A549 (cell line): ENCODE measurements at regions not wholly inside any gene's neighbourhood (a gene's known extent, or its start where the extent isn't known, plus 50 kb on each side); places are given as distances from the start of the nearest gene placed in this dataset.

Experiments
- ATAC-seq, 2 experiments: fragments of 200-7000 bp in 1 of 2; fragments of >200 bp in 1 of 2; cut with Nextera tagmentation in 1 of 2; cut with Tn5 transposase in 1 of 2; 3 replicates each; pipeline versions ENCODE4 v1.8.0 to v1.9.1; 2018 to 2020; ENCODE audit warnings: mild to moderate bottlenecking in 1 of 2, moderate library complexity in 1 of 2
- CTCF ChIA-PET: fragments of 300-600 bp; sonication (Branson Sonifier 250); formaldehyde crosslinking; extraction: SDS; loops from one replicate; lab custom pipeline; 2021; ENCODE audit warnings: antibody characterized with exemption, inconsistent platforms; lab: Yijun Ruan, JAX
- POLR2A ChIA-PET: fragments of 350-600 bp; formaldehyde crosslinking; extraction: SDS; loops from one replicate; lab custom pipeline; 2021; ENCODE audit warnings: antibody characterized with exemption, inconsistent platforms; lab: Yijun Ruan, JAX
- DNase-seq, 2 experiments: peaks; one replicate each; pipeline versions ENCODE4 v3.0.0 to v3.0.0-alpha.2; 2011 to 2016; ENCODE audit warnings: low read depth in 1 of 2, low spot score in 1 of 2
- FAIRE-seq: peaks from 2 replicates; lab custom pipeline; 2011; peaks lifted over from hg19 to GRCh38; lab: Jason Lieb, UNC
- H3K27ac ChIP-seq, 2 experiments: fragments of >200 bp; sonication (Bioruptor Twin); formaldehyde crosslinking; 3 replicates each; pipeline ENCODE4 v1.5.1; 2016 to 2017
- H3K4me1 ChIP-seq: fragments of >200 bp; sonication (Bioruptor Twin); formaldehyde crosslinking; 3 replicates; pipeline ENCODE4 v1.6.1; 2016
- H3K4me2 ChIP-seq: fragments of >200 bp; sonication (Bioruptor Twin); formaldehyde crosslinking; 3 replicates; pipeline ENCODE4 v1.6.1; 2016
- H3K4me3 ChIP-seq: fragments of >200 bp; sonication (Bioruptor Twin); formaldehyde crosslinking; 3 replicates; pipeline ENCODE4 v1.5.1; 2016
- H3K9me3 ChIP-seq: fragments of >200 bp; sonication (Bioruptor Twin); formaldehyde crosslinking; 3 replicates; pipeline ENCODE4 v1.6.1; 2016
- BCL3 ChIP-seq: fragments of >200 bp; sonication (Bioruptor Twin); formaldehyde crosslinking; IDR thresholded peaks from 3 replicates; pipeline ENCODE4 v1.6.1; 2016
- CBX2 ChIP-seq: fragments of 200-600 bp; sonication (generic); IDR thresholded peaks from 2 replicates; pipeline ENCODE4 v1.6.1; 2016; ENCODE audit warnings: low read depth, mild to moderate bottlenecking, borderline replicate concordance
- CBX8 ChIP-seq: fragments of 200-600 bp; sonication (generic); IDR thresholded peaks from 2 replicates; pipeline ENCODE4 v1.6.1; 2016
- CEBPB ChIP-seq, 2 experiments: fragments of >200 bp in 1 of 2; sonication (Bioruptor Twin) in 1 of 2; formaldehyde crosslinking in 1 of 2; IDR thresholded peaks; 2 replicates each; pipeline ENCODE4 v1.6.1; 2012 to 2016
- CHD4 ChIP-seq: fragments of 200-600 bp; sonication (generic); IDR thresholded peaks from 2 replicates; pipeline ENCODE4 v1.6.1; 2016; ENCODE audit warnings: antibody characterized with exemption, mild to moderate bottlenecking, borderline replicate concordance
- ESRRA ChIP-seq: fragments of 150-350 bp; IDR thresholded peaks from 2 replicates; pipeline ENCODE4 v1.6.1; 2014; ENCODE audit warnings: mild to moderate bottlenecking, low read length, borderline replicate concordance
- HEYL ChIP-seq: fragments of 250-450 bp; sonication (Bioruptor Pico); IDR thresholded peaks from 2 replicates; pipeline ENCODE4 v1.8.0; 2021; ENCODE audit warnings: mild to moderate bottlenecking, moderate library complexity
- HOXB5 ChIP-seq: fragments of 250-450 bp; sonication (Bioruptor Pico); IDR thresholded peaks from 2 replicates; pipeline ENCODE4 v1.5.0; 2020; ENCODE audit warnings: mild to moderate bottlenecking, moderate library complexity
- JUNB ChIP-seq: fragments of >200 bp; sonication (Bioruptor Twin); formaldehyde crosslinking; IDR thresholded peaks from 2 replicates; pipeline ENCODE4 v1.6.1; 2016
- KDM5A ChIP-seq: fragments of 200-600 bp; sonication (generic); IDR thresholded peaks from 2 replicates; pipeline ENCODE4 v1.6.1; 2016; ENCODE audit warnings: antibody characterized with exemption, mild to moderate bottlenecking
- MAFK ChIP-seq: fragments of 450-650 bp; IDR thresholded peaks from 2 replicates; pipeline ENCODE4 v1.6.1; 2014; ENCODE audit not compliant: partially characterized antibody
- MAZ ChIP-seq: fragments of 150-350 bp; IDR thresholded peaks from 2 replicates; pipeline ENCODE4 v1.6.1; 2014; ENCODE audit warnings: antibody characterized with exemption, low read depth, low read length, borderline replicate concordance
- NFE2L2 ChIP-seq: fragments of 150-350 bp; conservative IDR thresholded peaks from 2 replicates; pipeline ENCODE4 v1.6.1; 2014; ENCODE audit warnings: low read length
- NPAS2 ChIP-seq: fragments of 250-450 bp; sonication (Bioruptor Pico); IDR thresholded peaks from 2 replicates; pipeline ENCODE4 v1.8.0; 2022; ENCODE audit warnings: mild to moderate bottlenecking, moderate library complexity, borderline replicate concordance
- POLR2AphosphoS2 ChIP-seq: conservative IDR thresholded peaks from 2 replicates; pipeline ENCODE4 v1.6.1; 2012; ENCODE audit warnings: low read length, improper control_type of control experiment, inconsistent platforms
- RAD21 ChIP-seq, 2 experiments: fragments of >200 bp in 1 of 2; sonication (Bioruptor Twin) in 1 of 2; formaldehyde crosslinking in 1 of 2; IDR thresholded peaks in 1 of 2; conservative IDR thresholded peaks in 1 of 2; 2 replicates in 1 of 2; 3 replicates in 1 of 2; pipeline ENCODE4 v1.6.1; 2012 to 2018; ENCODE audit warnings: inconsistent platforms in 1 of 2
- ZC3H11A ChIP-seq: fragments of 450-650 bp; IDR thresholded peaks from 2 replicates; pipeline ENCODE4 v1.6.1; 2014; ENCODE audit warnings: antibody characterized with exemption, mild to moderate bottlenecking
- ZSCAN20 ChIP-seq: fragments of 250-450 bp; sonication (Bioruptor Pico); IDR thresholded peaks from 2 replicates; pipeline ENCODE4 v1.8.0; 2022; ENCODE audit warnings: mild to moderate bottlenecking, moderate library complexity
- WGBS: methylation state at CpG from one replicate; pipeline ENCODE4 v1.1.6; 2017; ENCODE audit errors: missing lambda C conversion rate; 5-methylcytosine and 5-hydroxymethylcytosine counted together
- TF ChIP-seq, protein P1 (sequence below): IDR thresholded peaks from 2 replicates; pipeline ENCODE4 v1.6.1; 2012

DNA sequence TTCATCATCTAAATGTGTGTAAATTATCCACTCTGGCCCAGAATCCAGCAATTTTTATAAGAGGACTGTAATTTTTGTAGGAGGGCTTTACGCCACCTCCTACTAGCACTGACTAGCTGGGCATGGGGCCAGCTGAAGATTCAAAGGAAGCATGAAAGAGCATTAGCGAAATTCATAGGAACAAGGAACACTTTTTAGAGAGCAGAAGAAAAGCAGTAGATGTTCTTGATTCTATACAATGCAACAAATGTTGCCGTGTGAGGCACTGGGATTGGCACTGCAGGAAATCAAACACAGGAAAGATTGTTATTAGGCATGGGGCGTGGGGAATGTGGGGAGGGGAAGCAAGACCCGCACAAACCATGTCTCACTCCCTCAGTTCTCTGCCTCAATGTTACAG is 58.4 kb upstream of the PARP1 start:
- ChIA-PET CTCF (no interaction called here), POLR2A (no interaction called here)
- no peak for TF ChIP-seq NFE2L2
- no peak overlapping the region for H3K4me2 ChIP-seq
- ATAC-seq (no peak), DNase-seq (no peak), FAIRE-seq (no peak)
- H3K27ac ChIP-seq: no peak overlapping the region
- peaks cover 12% of the 10 kb centered on the region; the same call in 2 of the 3 replicates for H3K9me3 ChIP-seq
- H3K4me3 ChIP-seq: no peak overlapping the region
- WGBS: 31% methylated on average over 5 of the region's 5 CpGs
- H3K4me1 ChIP-seq: no peaks in the 10 kb centered on the region

DNA sequence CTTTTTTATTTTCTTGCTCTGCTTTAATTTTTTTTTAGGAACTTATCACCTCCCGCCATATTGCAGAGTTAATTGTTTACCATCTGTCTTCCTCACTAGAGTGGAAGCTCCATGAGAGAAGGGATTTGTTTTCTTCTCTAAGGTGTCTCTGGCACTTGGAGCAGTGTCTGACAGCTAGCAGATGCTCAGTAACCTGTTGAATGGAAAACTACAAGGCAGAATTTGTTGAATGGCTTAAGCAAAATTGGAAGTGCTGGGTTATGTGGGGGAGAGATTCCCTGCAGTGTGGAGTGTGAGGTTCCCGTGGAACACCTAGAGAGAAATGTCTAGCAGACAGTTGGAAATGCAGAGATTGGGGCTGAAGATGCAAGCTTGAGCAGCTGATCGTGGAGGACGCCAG is 59.5 kb upstream of the PARP1 start:
- FAIRE-seq: no peak
- no peak overlapping the region for H3K27ac ChIP-seq
- DNase-seq: no peak
- POLR2A ChIA-PET: no interaction called here
- TF ChIP-seq MAZ (no peak), BCL3 (no peak), CBX8 (no peak), RAD21 (conservative IDR thresholded peaks at IDR 0.05 in 1 of 2, IDR thresholded peaks at IDR 0.05 in 1 of 2) (no peak), ZSCAN20 (CRISPR knock-in tag) (no peak)
- TF ChIP-seq, all 56 proteins: peak for 0
- 57% methylated on average over 4 of the region's 4 CpGs for WGBS
- no peak for ATAC-seq
- H3K4me1 ChIP-seq: no peaks in the 10 kb centered on the region
- no peak overlapping the region for H3K4me2 ChIP-seq
- no peak overlapping the region for H3K4me3 ChIP-seq
- CTCF ChIA-PET: no interaction called here
- peaks cover 12% of the 10 kb centered on the region; the same call in 2 of the 3 replicates for H3K9me3 ChIP-seq

DNA sequence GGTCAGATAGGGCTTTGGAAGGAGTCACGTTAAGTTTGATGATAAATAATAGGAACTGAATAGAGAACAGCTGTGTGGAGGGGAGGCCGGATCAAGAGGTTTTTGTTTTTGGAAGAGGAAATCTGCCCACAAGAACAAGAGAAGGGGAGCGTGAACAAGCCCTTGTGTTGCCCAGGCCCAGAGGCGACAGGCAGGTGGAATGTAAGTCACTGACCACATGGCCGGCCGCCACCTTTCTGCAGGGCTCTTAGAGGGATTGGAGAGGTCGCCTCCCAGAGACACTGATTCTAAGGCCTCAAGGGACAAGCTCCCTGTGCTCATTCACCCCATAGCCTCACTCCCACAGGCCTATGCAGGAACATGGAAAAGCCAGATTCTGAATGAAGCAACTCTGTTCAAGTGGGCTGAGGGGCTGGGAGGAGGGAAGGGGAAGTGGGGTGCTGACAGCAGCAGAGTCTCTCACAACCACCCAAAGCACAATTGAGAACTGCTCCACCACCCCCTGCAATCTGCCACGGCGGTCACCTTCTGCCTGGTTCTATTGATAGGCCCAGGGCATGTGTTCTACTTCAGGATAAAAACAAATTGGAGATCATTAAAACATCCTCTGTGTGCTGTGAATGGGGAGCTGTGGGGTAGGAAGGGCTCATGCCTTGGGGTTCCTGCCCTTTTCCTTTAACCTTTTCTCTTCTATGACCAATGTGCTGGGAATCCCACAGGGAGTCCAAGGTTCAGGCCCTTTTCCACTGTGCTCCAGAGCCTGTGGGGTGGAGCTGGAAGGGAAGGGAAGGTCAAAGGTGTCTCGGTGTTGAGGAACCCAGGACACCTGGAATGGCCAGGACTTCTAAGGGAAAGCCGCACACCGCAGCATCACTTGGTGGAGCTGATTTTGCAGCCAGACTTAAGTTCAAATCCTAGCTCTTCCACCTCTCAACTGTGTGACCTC is 63.3 kb upstream of the PARP1 start:
- ChIA-PET POLR2A (no interaction called here), CTCF (no interaction called here)
- Histone ChIP-seq H3K4me3 (no peak overlapping the region), H3K27ac (no peak overlapping the region), H3K4me2 (no peak overlapping the region), H3K9me3 (no peaks in the 10 kb centered on the region), H3K4me1 (no peaks in the 10 kb centered on the region)
- DNase-seq: no peak
- FAIRE-seq: no peak
- ATAC-seq: no peak
- WGBS: 69% methylated on average over 12 of the region's 12 CpGs
- TF ChIP-seq ESRRA: no peak
- no peak for TF ChIP-seq NPAS2 (CRISPR knock-in tag)
- TF ChIP-seq JUNB: no peak
- no peak for TF ChIP-seq ZSCAN20 (CRISPR knock-in tag)
- TF ChIP-seq ZC3H11A: no peak
- TF ChIP-seq, protein P1, sequence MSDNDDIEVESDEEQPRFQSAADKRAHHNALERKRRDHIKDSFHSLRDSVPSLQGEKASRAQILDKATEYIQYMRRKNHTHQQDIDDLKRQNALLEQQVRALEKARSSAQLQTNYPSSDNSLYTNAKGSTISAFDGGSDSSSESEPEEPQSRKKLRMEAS: no peak
- no peak for TF ChIP-seq HOXB5
- no peak for TF ChIP-seq HEYL (CRISPR knock-in tag)
- no peak for TF ChIP-seq CEBPB (IDR thresholded peaks at IDR 0.05)
- no peak for TF ChIP-seq CBX2
- no peak for TF ChIP-seq MAFK
- no peak for TF ChIP-seq KDM5A
- no peak for TF ChIP-seq POLR2AphosphoS2

- H3K4me3 ChIP-seq: no peak overlapping the region
- WGBS: 70% methylated on average over 2 of the region's 5 CpGs
Observed at GRCh38 chr1:226473325-226473724, 65.4 kb upstream of the PARP1 start.

More at GRCh38 chr1:226473325-226473724, 65.4 kb upstream of the PARP1 start:
- no peak overlapping the region for H3K4me2 ChIP-seq
- CTCF ChIA-PET: interaction anchor here (0.9 to 1.6 kb wide), 2 partner anchors 10 to 12 kb away, joined by 3 to 6 read pairs; no protein-coding TSS in a partner anchor
- DNase-seq: no peak
- TF ChIP-seq JUNB (no peak), CHD4 (no peak)
- no peak for FAIRE-seq
- no peak for ATAC-seq
- no peak overlapping the region for H3K27ac ChIP-seq
- POLR2A ChIA-PET: no interaction called here
- no peaks in the 10 kb centered on the region for H3K9me3 ChIP-seq
- no peaks in the 10 kb centered on the region for H3K4me1 ChIP-seq
